HEK293T (cell line): ENCODE measurements at regions not wholly inside any gene's neighbourhood (a gene's known extent, or its start where the extent isn't known, plus 50 kb on each side); places are given as distances from the start of the nearest gene placed in this dataset.

Experiments
- ARNT ChIP-seq: fragments of 450-650 bp; IDR thresholded peaks from 2 replicates; pipeline ENCODE4 v1.6.1; 2017; ENCODE audit warnings: mild to moderate bottlenecking
- BHLHE40 ChIP-seq: fragments of 450-650 bp; IDR thresholded peaks from 2 replicates; pipeline ENCODE4 v1.6.1; 2016; ENCODE audit warnings: mild to moderate bottlenecking, moderate library complexity, borderline replicate concordance
- ELF4 ChIP-seq: fragments of 450-650 bp; IDR thresholded peaks from 2 replicates; pipeline ENCODE4 v1.6.1; 2017; ENCODE audit warnings: antibody characterized with exemption
- FOXA1 ChIP-seq: fragments of 450-650 bp; IDR thresholded peaks from 2 replicates; pipeline ENCODE4 v1.6.1; 2016; ENCODE audit warnings: mild to moderate bottlenecking
- FOXK2 ChIP-seq: fragments of 450-650 bp; IDR thresholded peaks from 2 replicates; pipeline ENCODE4 v1.6.1; 2016; ENCODE audit warnings: mild to moderate bottlenecking
- FOXM1 ChIP-seq: fragments of 450-650 bp; IDR thresholded peaks from 2 replicates; pipeline ENCODE4 v1.6.1; 2017; ENCODE audit warnings: mild to moderate bottlenecking, borderline replicate concordance
- HDGF ChIP-seq: fragments of 450-650 bp; IDR thresholded peaks from 2 replicates; pipeline ENCODE4 v1.6.1; 2017; ENCODE audit warnings: antibody characterized with exemption, borderline replicate concordance
- NFRKB ChIP-seq: fragments of 450-650 bp; IDR thresholded peaks from 2 replicates; pipeline ENCODE4 v1.6.1; 2016; ENCODE audit warnings: mild to moderate bottlenecking, moderate library complexity
- SP1 ChIP-seq: fragments of 450-650 bp; IDR thresholded peaks from 2 replicates; pipeline ENCODE4 v1.6.1; 2017
- SUZ12 ChIP-seq: fragments of 450-650 bp; IDR thresholded peaks from 2 replicates; pipeline ENCODE4 v1.6.1; 2016; ENCODE audit warnings: mild to moderate bottlenecking
- TARDBP ChIP-seq: fragments of 450-650 bp; IDR thresholded peaks from 2 replicates; pipeline ENCODE4 v1.6.1; 2016
- ZNF384 ChIP-seq: fragments of 450-650 bp; IDR thresholded peaks from 2 replicates; pipeline ENCODE4 v1.6.1; 2016
- TF ChIP-seq, protein P1 (sequence below): fragments of 450-650 bp; IDR thresholded peaks from 2 replicates; pipeline ENCODE4 v1.6.1; 2016

DNA sequence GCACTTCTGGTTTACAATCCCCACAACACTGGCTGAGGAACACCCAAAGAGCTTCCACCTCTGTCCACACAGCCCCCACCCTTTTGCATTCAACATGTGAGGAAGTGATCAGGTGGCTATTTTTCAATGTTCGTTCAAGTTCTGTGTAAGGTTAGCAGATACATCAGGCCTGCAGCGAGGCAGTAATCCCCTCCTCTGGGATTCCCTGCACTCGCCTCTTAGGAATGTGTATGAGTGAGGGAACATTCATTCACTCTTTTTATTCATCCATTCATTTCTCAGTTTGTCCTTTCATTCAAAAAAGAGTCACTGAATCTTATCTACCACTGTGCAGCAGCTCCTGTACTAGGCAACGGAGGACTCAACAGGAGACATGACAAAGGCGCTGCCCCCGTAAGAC lies 236.4 kb upstream of the PRDM1 start:
- TF ChIP-seq TARDBP (no peak), FOXM1 (no peak), ARNT (no peak), FOXA1 (no peak), SUZ12 (no peak), HDGF (no peak), NFRKB (no peak), FOXK2 (no peak), ZNF384 (no peak), BHLHE40 (no peak), ELF4 (no peak), SP1 (no peak)
- TF ChIP-seq, protein P1, sequence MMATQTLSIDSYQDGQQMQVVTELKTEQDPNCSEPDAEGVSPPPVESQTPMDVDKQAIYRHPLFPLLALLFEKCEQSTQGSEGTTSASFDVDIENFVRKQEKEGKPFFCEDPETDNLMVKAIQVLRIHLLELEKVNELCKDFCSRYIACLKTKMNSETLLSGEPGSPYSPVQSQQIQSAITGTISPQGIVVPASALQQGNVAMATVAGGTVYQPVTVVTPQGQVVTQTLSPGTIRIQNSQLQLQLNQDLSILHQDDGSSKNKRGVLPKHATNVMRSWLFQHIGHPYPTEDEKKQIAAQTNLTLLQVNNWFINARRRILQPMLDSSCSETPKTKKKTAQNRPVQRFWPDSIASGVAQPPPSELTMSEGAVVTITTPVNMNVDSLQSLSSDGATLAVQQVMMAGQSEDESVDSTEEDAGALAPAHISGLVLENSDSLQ, result no peak
